ENCODE measurements at regions not wholly inside any gene's neighbourhood (a gene's known extent, or its start where the extent isn't known, plus 50 kb on each side); places are given as distances from the start of the nearest gene placed in this dataset.
"Not testable (repeated sequence)": the region's sequence is repeated elsewhere in the genome, so short reads cannot be mapped to it uniquely, and the experiment has no call there.

DNA sequence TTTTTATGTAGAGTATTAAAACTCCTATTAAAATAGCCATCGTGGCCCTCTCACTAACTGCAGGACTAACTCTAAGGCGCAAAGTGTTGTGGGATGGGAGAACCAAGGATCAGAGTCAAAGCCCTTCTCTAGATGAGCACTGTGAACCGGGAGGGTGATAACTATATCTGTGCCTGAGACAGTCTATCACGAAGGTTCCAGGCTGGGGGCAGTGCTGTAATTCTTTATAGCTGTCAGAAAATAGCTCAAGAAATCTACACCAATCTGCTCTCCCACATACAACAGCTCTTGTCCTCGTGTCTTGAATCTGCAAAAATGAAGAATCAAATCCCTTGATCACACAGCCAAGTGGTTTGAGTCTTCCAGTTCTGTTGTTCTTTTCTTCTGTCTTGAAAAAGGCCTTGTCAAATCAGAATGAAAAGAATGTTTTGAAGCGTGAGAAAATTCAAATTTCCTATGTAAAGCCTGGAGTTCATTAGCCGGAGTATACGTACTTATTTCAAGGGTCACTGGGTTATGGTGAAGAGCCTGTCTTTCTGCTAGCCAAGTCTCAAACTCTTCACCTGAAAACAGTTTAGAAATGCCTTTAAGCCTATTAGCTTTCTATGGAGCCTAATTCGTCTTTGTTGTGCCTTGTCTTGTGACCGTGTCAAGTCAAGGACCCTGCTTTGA, 185.3 kb upstream of the NECTIN3 start:
- TF ChIP-seq, protein P1, sequence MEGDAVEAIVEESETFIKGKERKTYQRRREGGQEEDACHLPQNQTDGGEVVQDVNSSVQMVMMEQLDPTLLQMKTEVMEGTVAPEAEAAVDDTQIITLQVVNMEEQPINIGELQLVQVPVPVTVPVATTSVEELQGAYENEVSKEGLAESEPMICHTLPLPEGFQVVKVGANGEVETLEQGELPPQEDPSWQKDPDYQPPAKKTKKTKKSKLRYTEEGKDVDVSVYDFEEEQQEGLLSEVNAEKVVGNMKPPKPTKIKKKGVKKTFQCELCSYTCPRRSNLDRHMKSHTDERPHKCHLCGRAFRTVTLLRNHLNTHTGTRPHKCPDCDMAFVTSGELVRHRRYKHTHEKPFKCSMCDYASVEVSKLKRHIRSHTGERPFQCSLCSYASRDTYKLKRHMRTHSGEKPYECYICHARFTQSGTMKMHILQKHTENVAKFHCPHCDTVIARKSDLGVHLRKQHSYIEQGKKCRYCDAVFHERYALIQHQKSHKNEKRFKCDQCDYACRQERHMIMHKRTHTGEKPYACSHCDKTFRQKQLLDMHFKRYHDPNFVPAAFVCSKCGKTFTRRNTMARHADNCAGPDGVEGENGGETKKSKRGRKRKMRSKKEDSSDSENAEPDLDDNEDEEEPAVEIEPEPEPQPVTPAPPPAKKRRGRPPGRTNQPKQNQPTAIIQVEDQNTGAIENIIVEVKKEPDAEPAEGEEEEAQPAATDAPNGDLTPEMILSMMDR (IDR thresholded peaks at IDR 0.05; ENCODE audit: control insufficient read depth, insufficient read depth, low read depth, low read length, missing control alignments) = no peak
- no peak for DNase-seq (ENCODE audit: low read depth)
- no peak overlapping the region for H3K4me3 ChIP-seq (ENCODE audit: control insufficient read depth, low read depth, low read length)

DNA sequence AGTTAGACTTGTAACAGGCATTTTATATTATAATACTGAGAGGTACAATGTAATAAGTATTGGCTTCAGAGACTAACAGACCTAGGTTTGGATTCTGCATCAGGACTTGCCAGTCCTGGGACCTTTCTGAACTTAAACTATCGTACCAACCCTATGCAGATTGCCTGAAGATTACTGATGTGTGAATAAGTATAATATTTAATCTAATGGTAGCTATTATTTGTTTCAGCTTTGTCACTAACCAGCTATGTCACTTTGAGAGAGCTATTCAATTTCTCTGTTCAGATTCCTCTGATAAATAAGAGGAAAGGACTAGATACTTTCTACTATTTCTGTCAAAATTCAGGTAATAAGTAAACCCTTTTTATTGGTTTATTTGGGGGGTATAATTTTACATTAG, 184.4 kb upstream of the NECTIN3 start:
- TF ChIP-seq, protein P1 (IDR thresholded peaks at IDR 0.05; ENCODE audit: control insufficient read depth, insufficient read depth, low read depth, low read length, missing control alignments) = no peak
- H3K4me3 ChIP-seq (ENCODE audit: control insufficient read depth, low read depth, low read length) = no peak overlapping the region
- DNase-seq (ENCODE audit: low read depth) = no peak

DNA sequence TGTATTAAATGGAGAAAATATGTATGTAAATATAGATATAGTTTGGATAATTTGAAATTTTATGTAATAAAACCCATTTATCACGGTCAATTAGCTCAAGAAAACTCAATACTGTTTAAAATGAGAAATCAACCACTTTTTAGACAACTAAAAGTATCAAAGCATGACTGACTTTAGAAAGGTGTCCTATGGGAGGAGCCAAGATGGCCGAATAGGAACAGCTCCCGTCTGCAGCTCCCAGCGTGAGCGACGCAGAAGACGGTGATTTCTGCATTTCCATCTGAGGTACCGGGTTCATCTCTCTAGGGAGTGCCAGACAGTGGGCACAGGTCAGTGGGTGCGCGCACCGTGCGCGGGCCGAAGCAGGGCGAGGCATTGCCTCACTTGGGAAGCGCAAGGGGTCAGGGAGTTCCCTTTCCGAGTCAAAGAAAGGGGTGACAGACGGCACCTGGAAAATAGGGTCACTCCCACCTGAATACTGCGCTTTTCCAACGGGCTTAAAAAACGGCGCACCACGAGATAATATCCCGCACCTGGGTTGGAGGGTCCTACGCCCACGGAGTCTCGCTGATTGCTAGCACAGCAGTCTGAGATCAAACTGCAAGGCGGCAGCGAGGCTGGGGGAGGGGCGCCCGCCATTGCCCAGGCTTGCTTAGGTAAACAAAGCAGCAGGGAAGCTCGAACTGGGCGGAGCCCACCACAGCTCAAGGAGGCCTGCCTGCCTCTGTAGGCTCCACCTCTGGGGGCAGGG, 182.8 kb upstream of the NECTIN3 start:
- H3K4me3 ChIP-seq (ENCODE audit: control insufficient read depth, low read depth, low read length); DNase-seq (ENCODE audit: low read depth): not testable (repeated sequence)

DNA sequence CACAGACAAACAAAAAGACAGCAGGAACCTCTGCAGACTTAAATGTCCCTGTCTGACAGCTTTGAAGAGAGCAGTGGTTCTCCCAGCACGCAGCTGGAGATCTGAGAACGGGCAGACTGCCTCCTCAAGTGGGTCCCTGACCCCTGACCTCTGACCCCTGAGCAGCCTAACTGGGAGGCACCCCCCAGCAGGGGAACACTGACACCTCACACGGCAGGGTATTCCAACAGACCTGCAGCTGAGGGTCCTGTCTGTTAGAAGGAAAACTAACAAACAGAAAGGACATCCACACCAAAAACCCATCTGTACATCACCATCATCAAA, 182.3 kb upstream of the NECTIN3 start:
- not testable (repeated sequence) for H3K4me3 ChIP-seq (ENCODE audit: control insufficient read depth, low read depth, low read length); DNase-seq (ENCODE audit: low read depth)

DNA sequence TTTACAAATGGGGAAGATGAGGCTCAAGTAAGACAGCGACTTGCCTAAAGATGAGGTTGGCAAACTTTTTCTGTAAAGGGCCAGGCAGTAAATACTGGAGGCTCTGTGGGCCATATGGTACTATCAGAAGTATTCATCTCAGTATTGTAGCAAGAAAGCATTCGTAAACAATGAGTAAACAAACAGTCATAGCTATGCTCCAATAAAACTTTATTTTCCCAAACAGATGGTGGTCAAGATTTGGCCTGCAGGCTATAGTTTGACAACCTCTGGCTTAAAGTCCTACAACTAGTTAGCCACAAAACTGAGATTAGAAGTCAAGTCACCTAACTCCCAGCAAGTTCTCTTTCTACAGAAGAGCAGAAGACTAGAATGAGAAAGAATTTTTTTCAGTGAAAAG, 177.0 kb upstream of the NECTIN3 start:
- TF ChIP-seq, protein P1 (IDR thresholded peaks at IDR 0.05; ENCODE audit: control insufficient read depth, insufficient read depth, low read depth, low read length, missing control alignments) = no peak
- DNase-seq (ENCODE audit: low read depth) = no peak
- H3K4me3 ChIP-seq (ENCODE audit: control insufficient read depth, low read depth, low read length) = no peak overlapping the region

DNA sequence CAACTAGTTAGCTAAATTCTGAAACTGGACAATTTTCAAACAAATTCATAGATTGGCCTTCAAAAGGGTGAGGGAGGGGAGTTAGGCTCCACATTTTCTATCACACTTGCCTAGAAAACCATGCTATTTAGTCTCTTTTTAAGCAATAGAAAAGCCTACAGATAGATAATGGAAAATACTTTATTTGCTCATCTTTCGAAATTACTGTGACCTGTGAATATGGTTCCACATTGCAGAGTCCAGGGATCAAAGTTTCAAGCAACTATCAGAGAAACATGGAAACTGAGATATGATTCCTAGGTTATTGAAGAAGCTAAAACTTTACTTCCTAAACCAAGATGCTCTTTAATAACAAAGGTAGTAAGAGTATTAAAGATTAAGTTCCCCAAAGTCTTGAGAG, 176.6 kb upstream of the NECTIN3 start:
- no peak for DNase-seq (ENCODE audit: low read depth)
- no peak overlapping the region for H3K4me3 ChIP-seq (ENCODE audit: control insufficient read depth, low read depth, low read length)
- TF ChIP-seq, protein P1 (IDR thresholded peaks at IDR 0.05; ENCODE audit: control insufficient read depth, insufficient read depth, low read depth, low read length, missing control alignments) = no peak

DNA sequence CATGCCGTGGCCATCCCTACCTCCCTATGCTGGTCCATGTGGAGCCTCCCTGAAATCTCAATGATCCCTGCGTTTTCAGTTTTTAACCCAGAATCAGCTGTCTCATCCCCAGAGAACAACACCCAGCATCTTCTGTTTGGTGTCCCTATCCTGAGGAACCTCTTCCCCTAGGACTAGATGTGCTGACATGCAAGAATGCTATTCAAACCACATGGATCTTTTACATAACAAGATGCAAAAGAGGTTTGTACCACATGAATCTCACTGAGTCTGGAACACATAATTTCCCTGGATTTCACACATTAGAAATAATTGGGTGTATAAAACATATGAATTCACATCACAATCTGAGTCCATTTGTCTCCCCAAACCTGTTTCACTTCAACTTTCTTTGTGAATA, 174.6 kb upstream of the NECTIN3 start:
- no peak for DNase-seq (ENCODE audit: low read depth)
- TF ChIP-seq, protein P1 (IDR thresholded peaks at IDR 0.05; ENCODE audit: control insufficient read depth, insufficient read depth, low read depth, low read length, missing control alignments) = no peak
- no peak overlapping the region for H3K4me3 ChIP-seq (ENCODE audit: control insufficient read depth, low read depth, low read length)
